ENCODE measurements at regions not wholly inside any gene's neighbourhood (a gene's known extent, or its start where the extent isn't known, plus 50 kb on each side); places are given as distances from the start of the nearest gene placed in this dataset.

DNA sequence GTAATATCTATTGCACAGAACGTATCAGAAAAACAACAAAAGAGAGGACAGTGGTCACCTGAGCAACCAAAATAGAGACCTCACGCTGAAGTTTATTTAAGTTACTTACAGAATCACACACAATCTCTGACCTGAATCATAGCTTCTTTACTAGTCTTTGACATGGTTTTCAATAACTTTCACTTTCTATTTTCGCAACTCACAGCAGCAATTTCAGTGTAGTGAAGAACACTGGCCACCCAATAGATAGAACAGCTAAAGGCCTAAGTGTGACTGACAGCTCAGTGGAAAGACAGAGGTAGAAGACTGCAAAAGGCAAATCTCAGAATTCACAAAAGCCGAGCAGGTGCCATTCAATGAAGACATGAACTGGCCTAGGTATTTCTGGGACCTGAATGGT is 435.6 kb upstream of the CHRM3 start:
- no peak overlapping the region for H3K14ac ChIP-seq (ENCODE audit: insufficient read depth, low read length)
- H3K79me2 ChIP-seq (ENCODE audit: insufficient read depth, low read length), result no peaks in the 10 kb centered on the region
- no peak overlapping the region for H3K4me2 ChIP-seq (ENCODE audit: insufficient read depth, insufficient read length, low read length)
- Mint-ChIP-seq H3K27ac (no peak overlapping the region), H3K4me1 (peaks cover 5 to 8% of the 10 kb centered on the region in 2 experiments; a peak in 2 of 4 replicates), H3K27me3 (ENCODE audit: low read depth) (no peaks in the 10 kb centered on the region), H3K9me3 (no peaks in the 10 kb centered on the region), H3K4me3 (no peak overlapping the region), H3K36me3 (ENCODE audit: insufficient read depth in 1 of 3, low read depth in 3 of 3) (no peaks in the 10 kb centered on the region; a peak in 1 of 7 replicates)
- H3K9me3 ChIP-seq (ENCODE audit: control insufficient read depth, low read depth, low read length), result no peaks in the 10 kb centered on the region
- H4K20me1 ChIP-seq (ENCODE audit: control insufficient read depth, insufficient read depth, insufficient read length), result no peaks in the 10 kb centered on the region
- H2BK20ac ChIP-seq (ENCODE audit: low read depth, low read length, poor library complexity, severe bottlenecking), result no peak overlapping the region
- no peak overlapping the region for H2BK120ac ChIP-seq (ENCODE audit: low read depth, low read length, poor library complexity, severe bottlenecking)
- H4K5ac ChIP-seq (ENCODE audit: insufficient read length, low read depth, low read length), result no peak overlapping the region
- no peak overlapping the region for H2AK5ac ChIP-seq (ENCODE audit: insufficient read length, low read length)
- no peaks in the 10 kb centered on the region for H3K27me3 ChIP-seq (ENCODE audit: insufficient read depth, low read length)
- H2BK15ac ChIP-seq (ENCODE audit: low read depth, low read length), result no peak overlapping the region
- H3K23me2 ChIP-seq (ENCODE audit: insufficient read length, low read depth, low read length, poor library complexity, severe bottlenecking), result no peaks in the 10 kb centered on the region
- no peaks in the 10 kb centered on the region for H3K4me1 ChIP-seq (ENCODE audit: insufficient read depth, low read length)
- no peak for DNase-seq
- H4K91ac ChIP-seq (ENCODE audit: insufficient read length, low read depth, low read length), result no peak overlapping the region
- H3K4ac ChIP-seq (ENCODE audit: low read depth, low read length), result no peak overlapping the region
- no peak overlapping the region for H3K56ac ChIP-seq (ENCODE audit: insufficient read length, low read depth, low read length)
- H3K23ac ChIP-seq (ENCODE audit: insufficient read length, low read depth, low read length), result no peak overlapping the region
- no peak overlapping the region for H4K8ac ChIP-seq (replicated peaks; ENCODE audit: insufficient read length, low read depth, low read length)
- H2AFZ ChIP-seq (ENCODE audit: low read length), result no peak overlapping the region
- H3T11ph ChIP-seq (ENCODE audit: low read length), result no peak overlapping the region
- TF ChIP-seq, protein P1, sequence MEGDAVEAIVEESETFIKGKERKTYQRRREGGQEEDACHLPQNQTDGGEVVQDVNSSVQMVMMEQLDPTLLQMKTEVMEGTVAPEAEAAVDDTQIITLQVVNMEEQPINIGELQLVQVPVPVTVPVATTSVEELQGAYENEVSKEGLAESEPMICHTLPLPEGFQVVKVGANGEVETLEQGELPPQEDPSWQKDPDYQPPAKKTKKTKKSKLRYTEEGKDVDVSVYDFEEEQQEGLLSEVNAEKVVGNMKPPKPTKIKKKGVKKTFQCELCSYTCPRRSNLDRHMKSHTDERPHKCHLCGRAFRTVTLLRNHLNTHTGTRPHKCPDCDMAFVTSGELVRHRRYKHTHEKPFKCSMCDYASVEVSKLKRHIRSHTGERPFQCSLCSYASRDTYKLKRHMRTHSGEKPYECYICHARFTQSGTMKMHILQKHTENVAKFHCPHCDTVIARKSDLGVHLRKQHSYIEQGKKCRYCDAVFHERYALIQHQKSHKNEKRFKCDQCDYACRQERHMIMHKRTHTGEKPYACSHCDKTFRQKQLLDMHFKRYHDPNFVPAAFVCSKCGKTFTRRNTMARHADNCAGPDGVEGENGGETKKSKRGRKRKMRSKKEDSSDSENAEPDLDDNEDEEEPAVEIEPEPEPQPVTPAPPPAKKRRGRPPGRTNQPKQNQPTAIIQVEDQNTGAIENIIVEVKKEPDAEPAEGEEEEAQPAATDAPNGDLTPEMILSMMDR (conservative IDR thresholded peaks at IDR 0.05), result no peak
- no peak overlapping the region for H3K27ac ChIP-seq (ENCODE audit: insufficient read length, low read depth, low read length)
- H2BK12ac ChIP-seq (ENCODE audit: insufficient read length, low read depth, low read length), result no peak overlapping the region
- H3K9ac ChIP-seq (ENCODE audit: extremely low read depth, insufficient read length, low read length), result no peak overlapping the region
- no CpG with 5 or more reads among the region's 4 CpGs for WGBS (ENCODE audit: extremely low coverage, insufficient read length, low lambda C conversion rate)
- no peak overlapping the region for H3K18ac ChIP-seq (ENCODE audit: insufficient read length, low read depth, low read length)
- no peak overlapping the region for H2BK5ac ChIP-seq (ENCODE audit: insufficient read length, low read length)
- no peaks in the 10 kb centered on the region for H3K79me1 ChIP-seq (ENCODE audit: insufficient read depth, low read depth, low read length, poor library complexity, severe bottlenecking)
